Uterus (tissue), 2 donors: ENCODE measurements at regions not wholly inside any gene's neighbourhood (a gene's known extent, or its start where the extent isn't known, plus 50 kb on each side); places are given as distances from the start of the nearest gene placed in this dataset.

Experiments
- CTCF ChIP-seq, 4 experiments: fragments of 200-600 bp in 2 of 4; fragments of 450-650 bp in 2 of 4; sonication (generic) in 2 of 4; IDR thresholded peaks; one replicate each; pipeline ENCODE4 v1.5.1; 2016 to 2019; ENCODE audit warnings: antibody characterized with exemption in 4 of 4, mild to moderate bottlenecking in 2 of 4, moderate library complexity in 1 of 4
- POLR2A ChIP-seq, 2 donors: fragments of 450-650 bp; IDR thresholded peaks; one replicate each; pipeline ENCODE4 v1.6.1; 2016; ENCODE audit warnings: antibody characterized with exemption in 2 of 2, mild to moderate bottlenecking in 1 of 2, moderate library complexity in 1 of 2

DNA sequence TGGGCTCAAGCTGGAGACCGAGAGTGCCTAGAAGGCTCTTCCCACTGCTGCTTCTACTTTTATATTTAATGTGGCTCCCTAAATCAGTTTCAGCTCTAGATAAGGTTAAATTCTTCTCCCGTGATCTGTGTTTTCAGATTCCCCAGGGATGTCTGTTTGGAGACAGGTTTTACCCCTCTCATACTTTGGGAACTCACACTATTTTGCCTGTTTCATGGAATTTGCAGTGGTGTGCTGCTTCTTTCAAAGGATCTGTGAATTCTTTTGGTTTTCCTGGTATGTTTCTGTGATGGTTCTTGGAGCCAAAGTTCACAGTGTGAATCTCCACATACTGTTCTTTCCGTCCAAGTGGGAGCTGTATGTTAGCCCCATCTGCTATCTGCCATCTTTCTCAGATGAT is 238.3 kb upstream of the SLITRK3 start:
- TF ChIP-seq CTCF (IDR thresholded peaks at IDR 0.05) (no peak), POLR2A (IDR thresholded peaks at IDR 0.05) (no peak)
